ENCODE measurements at regions not wholly inside any gene's neighbourhood (a gene's known extent, or its start where the extent isn't known, plus 50 kb on each side); places are given as distances from the start of the nearest gene placed in this dataset.
"Not testable (repeated sequence)": the region's sequence is repeated elsewhere in the genome, so short reads cannot be mapped to it uniquely, and the experiment has no call there.

DNA sequence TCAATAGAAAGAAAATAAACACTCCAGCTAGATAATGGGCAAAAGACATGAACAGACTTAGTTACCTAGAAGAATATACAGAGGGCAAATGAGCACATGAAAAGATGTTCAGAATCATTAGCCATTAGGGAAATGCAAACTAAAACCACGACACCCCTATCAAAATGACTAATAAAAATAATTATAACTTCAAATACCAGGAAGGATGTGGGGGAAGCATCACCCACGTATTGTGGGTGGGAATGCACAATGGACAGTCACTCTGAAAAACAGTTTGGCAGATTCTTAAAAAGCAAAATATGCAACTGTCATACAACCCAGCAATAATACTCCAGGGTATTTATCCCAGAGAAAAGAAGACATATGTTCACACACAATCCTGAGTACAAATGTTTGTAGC, 92.6 kb downstream of the DLL1 start:
- no peak for DNase-seq (ENCODE audit: low read depth in 2 of 2)

DNA sequence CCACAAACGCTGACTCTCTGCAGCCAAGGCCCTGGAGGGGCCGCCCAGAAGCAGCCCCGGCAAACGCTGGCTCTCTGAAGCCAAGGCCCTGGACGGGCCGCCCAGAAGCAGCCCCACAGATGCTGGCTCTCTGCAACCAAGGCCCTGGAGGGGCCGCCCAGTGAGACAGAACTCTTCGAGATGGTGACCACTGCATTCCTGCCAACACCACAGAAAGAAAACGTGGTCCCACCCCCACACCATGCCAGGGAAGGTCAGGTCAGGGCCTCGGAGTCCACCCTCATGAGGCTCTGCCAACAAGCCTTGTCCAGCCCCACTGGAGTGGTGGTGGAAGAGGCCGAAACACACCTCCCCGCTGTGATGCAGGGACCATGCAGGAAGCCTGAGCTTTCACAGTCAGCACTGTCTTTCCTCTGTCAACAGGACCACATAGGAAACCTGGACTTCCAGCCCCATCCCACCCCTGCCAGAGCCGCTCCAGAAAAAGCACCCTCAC, 97.5 kb downstream of the DLL1 start:
- DNase-seq (ENCODE audit: low read depth in 2 of 2), result no peak

DNA sequence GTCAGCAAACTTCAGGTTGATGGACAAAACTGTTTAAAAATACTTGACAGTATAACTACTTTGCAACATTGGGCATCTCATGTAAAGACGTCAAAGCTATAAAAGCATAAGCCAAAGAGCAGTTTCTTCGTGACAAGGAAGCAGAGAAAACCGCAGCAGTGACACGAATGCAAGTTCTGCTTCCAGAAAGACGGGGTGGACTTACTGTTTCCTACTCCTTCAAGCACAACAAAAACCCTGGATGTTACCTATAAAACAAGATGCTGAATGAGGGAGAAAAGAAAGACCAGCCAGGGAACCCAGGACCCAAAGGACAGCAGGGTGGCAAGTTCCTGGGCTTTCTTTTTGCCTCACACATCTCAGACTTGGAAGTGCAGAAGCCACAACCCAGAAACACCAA, 98.0 kb downstream of the DLL1 start:
- DNase-seq (ENCODE audit: low read depth in 2 of 2), result no peak

DNA sequence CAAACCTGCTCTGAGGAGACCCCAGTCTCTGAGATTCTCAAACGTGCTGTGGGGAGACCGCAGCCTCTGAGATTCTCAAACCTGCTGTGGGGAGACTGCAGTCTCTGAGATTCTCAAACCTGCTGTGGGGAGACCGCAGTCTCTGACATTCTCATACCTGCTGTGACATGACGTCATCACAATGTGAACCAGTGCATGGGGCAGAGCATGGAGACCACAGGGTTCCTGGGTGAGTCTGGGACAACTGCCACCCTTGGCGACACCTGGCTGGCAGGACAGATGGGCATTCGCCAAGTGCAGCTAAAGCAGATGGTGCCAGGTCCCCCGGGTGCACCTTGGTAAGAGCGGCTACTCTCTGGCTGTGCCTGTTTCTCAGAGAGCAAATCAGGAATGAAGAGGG, 98.8 kb downstream of the DLL1 start:
- DNase-seq (ENCODE audit: low read depth in 2 of 2), result not testable (repeated sequence)

DNA sequence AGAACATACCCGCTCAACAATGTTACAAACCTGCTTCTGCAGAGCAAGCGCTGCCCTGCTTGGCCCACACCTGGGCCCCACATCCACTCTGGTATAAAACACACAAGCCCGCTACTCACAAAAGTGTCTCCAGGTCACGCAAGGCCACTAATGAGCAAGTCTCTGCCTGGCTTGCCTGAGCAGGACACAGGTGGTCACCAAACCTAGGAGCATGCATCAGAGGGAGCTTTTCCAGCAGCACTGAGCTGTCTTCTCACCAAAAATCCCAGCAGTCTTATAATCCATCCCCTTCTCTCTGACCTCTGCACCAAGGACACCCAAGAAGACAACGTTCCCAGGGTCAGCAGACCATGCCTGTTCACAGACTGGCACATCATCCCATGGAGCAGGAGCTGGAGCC, 100.8 kb downstream of the DLL1 start:
- DNase-seq (ENCODE audit: low read depth in 2 of 2), result no peak

DNA sequence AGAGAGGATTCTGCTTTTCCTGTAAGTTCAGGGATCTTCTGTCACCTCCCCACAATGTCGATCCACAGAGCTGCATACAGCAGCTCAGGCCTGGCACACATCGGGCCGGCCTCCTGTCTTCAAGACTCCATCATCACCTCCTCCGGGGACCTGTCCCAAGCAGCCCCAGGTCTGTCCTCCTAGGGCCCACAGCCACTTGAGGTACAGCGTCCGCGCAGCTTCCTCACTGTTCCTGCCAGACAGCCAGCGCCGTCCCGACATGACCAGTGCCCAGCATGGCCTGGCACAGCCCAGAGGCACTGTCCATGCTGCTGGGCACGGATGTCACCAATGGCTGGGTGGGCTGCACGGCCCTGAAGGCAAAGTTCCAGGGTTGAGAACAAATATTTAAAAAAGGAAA, 101.6 kb downstream of the DLL1 start:
- DNase-seq (ENCODE audit: low read depth in 2 of 2), result no peak

DNA sequence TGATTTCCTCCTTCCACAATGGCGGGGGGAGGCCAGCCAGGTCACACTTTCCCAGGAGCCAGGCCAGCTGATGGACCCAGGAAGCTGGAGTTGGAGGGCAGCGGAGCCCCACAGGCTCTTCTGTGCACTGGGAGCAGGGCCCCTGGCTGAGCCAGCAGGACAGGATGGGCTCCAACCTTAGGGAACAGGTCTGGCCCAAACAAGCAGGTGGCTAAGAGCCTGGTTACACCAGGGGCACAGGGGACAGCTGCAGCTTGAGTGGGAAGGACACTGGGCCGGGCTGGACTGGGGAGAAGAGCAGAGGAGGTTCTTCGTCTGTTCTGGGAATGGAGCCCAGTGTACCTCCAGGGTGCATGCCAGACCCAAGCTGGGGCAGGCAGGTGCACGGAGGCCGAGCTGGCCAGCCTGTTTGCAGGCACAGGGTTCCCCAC, 102.3 kb downstream of the DLL1 start:
- DNase-seq (ENCODE audit: low read depth in 2 of 2), result no peak

DNA sequence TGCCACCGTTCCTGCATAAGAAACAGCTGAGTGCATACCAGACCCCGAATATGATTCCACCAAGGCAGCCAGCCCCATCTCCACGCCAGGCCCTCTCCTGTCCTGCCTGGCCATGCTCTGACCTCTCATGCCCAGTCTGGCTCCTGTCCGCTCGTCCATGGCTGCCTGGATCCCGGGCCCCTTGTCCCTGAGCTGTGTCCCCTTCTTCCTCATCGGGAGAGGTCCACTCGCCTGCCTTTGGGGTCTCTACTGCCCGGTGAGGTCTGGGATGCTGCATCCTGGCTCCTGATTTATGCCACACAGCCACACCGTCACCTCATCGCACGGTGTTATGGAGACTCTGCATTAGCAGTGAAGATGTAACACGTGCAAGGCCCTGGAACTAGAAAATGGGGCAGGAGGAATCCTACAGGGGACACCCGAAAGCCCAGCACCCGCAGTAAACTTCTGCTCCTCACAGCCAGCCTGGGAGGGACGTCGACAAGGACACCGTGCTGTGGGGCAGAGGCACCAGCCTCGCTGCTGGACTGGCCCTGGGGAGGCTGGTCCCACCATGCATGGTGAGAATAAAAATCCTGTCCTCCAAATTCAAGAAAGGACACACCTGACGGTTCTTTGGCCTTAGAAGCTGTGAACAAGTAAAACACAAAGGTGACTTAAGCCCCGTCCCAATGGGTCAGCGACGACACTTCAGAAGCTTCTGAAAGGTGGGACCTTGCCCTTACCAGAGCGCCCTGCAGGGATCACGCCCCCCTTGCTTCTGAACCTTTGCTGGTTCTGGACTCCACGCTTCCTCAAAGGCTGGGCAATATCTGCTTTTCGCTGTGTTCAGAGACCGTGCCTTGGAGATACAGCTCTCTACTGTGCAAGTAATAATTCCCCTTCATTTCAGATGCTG, 103.0 kb downstream of the DLL1 start:
- DNase-seq (ENCODE audit: low read depth in 2 of 2), result no peak

DNA sequence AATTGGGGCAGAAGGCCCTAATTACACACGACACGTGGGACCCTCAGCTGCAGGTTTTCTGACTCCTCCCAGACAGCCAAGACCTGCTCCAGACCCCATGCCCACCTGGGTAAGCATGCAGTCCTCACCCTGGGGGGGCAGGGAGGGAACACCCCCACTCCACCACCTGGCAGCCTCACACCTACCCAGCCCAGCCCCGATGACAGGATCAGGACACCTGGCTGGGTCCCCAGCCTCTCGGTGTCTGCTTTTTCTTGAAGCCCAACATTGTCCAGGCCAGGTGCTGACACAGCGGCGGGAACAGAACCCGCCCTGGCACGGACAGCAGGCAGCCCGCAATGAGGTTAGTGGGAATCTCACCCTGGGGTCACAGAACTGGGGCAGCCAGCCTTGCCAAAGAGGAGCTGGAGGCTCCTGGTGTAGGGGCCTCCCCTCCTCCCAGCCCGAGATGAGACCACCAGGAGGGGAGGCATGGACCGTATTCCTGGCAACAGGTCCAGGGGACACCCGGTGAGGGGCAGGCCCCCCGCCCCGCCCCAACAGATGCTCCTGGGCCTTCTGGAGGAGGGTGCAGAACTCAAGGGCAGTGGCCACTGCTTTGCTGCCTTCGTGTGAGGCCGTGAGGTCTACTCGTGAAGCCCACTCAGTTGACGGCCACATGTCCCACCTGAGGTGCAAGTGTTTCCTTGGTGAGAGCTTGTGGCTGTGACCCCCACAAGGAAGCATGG, 103.8 kb downstream of the DLL1 start:
- no peak for DNase-seq (ENCODE audit: low read depth in 2 of 2)

DNA sequence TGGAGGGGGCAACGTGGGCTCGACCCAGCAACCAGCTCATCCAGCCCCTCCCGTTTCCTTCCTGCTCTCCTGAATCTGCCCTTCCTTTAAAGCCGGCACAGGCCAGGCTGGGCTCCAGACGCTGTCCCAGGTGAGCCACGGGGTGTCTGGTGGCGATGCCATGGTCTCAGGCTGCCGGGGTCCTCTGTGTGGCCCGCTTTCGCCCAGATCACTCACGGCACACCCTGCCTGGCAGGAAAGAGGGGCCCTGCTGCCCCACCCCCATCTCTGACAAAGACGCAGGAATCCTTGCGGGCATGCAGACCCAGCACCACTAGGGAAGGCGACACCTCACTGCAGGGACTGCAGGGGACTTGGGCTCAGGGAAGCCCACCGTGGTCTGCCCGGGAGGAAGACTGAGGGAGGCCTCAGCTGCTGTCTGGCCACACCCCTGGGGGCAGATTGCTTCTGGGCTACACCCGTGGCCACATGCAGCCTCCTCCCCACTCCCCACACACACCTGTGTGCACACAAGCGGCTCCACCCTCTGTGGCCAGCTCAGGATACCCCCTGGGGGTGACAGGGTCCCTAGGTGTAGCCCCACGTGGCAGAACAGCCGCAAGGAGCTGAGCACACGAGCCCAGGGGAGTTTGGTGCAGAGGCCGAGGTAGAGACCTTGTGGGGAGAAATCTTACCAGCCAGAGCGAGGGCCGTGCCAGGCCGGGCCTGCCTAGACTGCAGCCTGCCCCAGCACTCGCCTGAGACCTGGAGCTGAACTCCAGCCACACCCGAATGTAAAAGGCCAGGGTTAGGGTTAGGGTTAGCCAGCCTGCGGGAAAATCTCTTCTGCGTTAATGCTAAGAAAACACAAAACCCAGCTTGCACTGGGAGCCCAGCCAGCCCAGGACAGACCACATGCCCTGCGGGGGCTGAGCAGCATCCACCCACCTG, 104.6 kb downstream of the DLL1 start:
- no peak for DNase-seq (ENCODE audit: low read depth in 2 of 2)

DNA sequence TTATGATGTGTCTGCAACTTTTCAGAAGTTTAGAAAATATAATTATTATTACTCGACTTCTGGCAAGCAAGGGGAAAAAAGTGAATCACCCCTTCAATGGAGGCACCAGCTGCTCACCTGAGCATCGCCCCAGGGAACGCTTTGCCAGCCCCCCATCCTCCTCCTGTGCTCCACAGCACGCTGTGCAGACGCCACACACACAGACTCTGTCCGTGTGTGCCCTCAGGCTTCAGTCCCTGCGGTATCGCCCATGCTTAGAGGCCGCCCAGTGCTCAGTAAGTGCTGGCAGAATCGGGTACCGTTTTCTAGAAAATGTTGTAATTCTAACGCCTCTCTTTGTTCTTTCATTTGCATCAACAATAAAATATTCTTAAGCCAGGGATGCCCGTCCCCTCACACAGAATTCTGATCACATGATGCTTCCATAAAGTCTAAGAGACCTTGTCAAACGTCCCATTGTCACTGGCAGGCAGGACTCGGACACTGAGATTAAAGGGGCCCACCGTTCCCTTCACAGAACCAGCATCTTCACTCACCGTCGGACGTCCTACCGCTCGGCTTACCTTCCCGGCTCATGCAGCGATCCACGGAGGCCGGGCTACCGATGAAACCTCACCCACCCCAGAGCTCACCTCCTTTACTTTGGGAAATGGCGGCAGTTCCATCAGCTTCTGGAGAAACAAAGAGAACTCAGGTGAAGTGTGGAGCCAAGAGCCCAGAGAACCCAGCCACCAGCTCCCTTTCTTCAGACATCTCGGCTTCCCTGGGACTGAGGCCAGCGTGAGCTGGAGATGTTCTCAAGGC, 105.5 kb downstream of the DLL1 start:
- no peak for DNase-seq (ENCODE audit: low read depth in 2 of 2)

DNA sequence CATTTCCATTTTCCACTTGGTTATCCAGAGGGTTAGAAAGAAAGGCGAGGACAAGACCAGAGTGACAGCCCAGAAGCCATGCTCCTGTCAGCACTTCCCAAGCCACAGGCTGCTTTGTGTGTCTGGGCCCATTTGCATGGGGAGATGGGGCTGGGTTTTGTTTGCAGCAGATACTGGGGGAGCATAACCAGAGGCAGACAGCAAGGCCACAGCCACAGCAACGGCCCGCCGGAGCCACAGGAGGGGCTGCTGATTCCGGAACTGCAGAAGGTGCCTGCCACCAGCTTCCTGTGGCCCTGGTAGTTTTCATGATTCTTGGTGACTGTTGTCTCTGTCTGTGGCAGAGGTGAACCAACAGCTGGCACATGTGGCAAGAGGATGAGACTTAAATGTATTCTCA, 106.6 kb downstream of the DLL1 start:
- no peak for DNase-seq (ENCODE audit: low read depth in 2 of 2)

DNA sequence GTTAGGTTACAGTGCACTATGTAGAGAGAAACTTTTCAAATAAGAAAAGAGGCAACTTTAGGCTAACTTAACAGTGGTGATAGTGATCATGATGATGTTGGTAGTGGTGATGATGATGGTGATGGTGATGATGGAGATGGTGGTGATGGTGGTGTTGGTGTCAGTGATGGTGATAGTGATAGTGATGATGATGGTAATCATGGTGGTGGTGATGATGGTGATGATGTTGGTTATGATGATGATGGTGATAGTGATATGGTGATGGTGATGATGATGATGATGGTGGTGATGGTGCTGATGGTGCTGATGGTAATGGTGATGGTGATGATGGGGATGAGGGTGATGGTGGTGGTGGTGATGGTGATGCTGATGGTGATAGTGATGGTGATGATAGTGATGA, 107.4 kb downstream of the DLL1 start:
- no peak for DNase-seq (ENCODE audit: low read depth in 2 of 2)

DNA sequence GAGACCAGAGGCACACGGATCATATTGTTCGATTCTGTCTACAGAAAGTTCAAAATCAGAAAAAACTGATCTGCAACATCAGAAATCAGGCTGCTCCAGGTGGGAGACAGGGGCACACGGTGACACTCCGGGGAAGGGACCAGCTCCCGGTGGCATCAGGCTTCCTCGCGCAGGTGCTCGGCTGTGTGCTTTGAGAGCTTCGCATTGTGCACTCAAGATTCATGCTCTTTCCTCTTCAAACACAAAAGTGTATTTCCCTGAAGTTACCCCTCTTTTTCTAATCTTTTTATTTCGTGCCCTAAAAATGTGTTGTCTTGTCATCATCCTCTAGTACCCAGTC, 108.1 kb downstream of the DLL1 start:
- no peak for DNase-seq (ENCODE audit: low read depth in 2 of 2)

DNA sequence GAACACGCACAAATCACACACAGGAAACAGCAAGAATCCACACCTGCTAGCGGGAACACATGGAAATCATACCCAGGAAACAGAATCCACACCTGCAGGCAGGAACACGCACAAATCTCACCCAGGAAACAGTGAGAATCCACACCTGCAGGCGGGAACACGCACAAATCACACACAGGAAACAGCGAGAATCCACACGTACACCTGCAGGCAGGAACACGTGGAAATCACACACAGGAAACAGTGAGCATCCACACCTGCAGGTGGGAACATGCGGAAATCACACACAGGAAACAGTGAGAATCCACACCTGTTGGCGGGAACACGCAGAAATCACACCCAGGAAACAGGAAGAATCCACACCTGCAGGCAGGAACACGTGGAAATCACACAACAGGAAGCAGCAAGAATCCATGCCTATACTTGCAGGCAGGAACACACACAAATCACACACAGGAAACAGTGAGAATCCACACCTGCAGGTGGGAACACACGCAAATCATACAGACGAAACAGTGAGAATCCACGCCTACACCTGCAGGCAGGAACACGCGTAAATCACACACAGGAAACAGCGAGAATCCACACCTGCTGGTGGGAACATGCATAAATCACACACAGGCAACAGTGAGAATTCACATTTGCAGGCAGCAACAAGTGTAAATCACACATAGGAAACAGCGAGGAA, 108.6 kb downstream of the DLL1 start:
- no peak for DNase-seq (ENCODE audit: low read depth in 2 of 2)

DNA sequence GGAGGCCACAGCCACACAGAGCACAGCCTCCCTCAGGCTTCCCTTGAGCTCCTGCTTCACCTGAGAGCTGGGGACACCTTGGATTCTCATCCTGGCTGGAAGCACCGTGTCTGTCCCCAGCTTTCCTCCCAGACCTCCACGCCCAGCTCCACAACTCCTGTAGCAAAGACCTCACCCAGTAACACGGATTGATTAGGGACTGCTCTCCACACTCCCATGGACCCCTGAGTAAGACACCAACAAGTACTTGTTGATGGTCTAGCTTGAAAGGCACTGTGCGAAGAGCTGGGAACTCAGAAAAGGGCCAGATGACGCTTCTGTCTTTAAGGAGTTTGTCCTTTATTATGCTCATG, 109.6 kb downstream of the DLL1 start:
- DNase-seq (ENCODE audit: low read depth in 2 of 2), result no peak

DNA sequence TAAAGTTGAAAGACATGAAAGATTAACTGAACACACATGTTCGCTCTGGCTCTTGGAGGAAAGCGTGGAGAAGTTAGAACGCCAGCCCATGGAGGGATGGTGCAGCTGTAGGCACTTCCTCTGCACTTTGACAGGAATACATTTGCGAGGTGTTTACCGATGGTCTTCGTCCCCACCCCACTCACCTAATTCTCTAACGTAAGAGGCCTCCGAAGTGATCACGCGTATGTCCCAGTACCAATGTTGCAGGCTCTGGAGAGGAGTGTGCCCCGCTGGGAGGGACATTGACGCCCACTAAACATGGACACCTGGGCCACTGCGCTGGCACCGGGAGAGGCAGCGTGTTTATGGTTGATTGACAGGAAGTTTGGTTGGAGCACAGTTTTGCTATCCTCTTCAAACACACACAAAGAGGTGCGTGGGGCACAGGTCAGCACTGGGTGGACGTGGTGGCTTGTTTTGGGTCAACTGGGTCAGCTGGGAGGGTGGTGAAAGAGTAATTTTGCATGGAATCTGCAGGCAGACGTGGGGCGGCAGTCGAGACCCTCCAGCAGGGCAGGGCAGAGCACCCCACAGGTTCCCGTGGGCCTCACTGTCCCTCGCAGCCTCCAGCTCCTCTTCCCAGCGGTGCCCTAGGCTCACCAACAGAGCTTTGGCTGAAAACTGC, 110.1 kb downstream of the DLL1 start:
- DNase-seq (ENCODE audit: low read depth in 2 of 2), result no peak

DNA sequence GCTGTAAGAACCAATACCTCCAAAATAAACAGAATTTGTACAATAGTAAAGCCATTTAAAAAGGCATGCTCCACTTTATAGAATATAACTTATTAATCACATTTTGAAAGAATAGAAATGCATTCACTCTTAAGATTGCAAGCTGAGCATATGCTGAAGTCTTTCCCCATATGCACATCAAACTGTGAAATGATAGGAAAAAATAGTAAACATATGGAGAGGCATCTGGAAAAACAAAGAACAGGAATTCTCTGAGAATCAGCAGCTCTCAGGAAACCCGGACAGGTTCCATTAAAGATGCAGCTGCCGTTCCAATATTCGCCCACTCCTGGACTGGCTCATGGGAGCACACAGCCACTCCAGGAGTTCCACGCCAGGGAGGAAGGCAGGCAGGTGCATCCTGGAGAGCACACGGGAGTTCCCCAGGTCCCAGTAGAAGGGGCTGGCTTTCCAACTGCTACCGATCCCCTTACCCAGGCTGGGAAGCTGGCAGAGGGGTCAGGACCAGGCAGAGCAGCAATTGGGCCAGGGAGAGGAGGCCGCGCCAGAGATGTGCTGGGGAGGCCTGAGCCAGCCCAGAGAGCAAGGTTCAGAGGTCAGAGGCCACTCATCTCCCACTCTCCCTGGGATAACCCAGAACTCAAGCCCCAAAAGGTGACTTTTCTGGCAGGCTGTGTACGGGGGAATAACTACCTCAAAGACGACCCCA, 111.1 kb downstream of the DLL1 start:
- DNase-seq (ENCODE audit: low read depth in 2 of 2), result no peak

Measured in fibroblast of skin of left biceps (primary cell).